Nucleus accumbens (tissue), 56 donors: ENCODE measurements at regions not wholly inside any gene's neighbourhood (a gene's known extent, or its start where the extent isn't known, plus 50 kb on each side); places are given as distances from the start of the nearest gene placed in this dataset.

Experiments
- DNase-seq, 56 donors: peaks; one replicate each; lab custom pipeline; 2025; lab: John Stamatoyannopoulos, UW

- no peak for DNase-seq
Observed at GRCh38 chr9:115169003-115169402, 51.0 kb upstream of the TNC start.

DNA sequence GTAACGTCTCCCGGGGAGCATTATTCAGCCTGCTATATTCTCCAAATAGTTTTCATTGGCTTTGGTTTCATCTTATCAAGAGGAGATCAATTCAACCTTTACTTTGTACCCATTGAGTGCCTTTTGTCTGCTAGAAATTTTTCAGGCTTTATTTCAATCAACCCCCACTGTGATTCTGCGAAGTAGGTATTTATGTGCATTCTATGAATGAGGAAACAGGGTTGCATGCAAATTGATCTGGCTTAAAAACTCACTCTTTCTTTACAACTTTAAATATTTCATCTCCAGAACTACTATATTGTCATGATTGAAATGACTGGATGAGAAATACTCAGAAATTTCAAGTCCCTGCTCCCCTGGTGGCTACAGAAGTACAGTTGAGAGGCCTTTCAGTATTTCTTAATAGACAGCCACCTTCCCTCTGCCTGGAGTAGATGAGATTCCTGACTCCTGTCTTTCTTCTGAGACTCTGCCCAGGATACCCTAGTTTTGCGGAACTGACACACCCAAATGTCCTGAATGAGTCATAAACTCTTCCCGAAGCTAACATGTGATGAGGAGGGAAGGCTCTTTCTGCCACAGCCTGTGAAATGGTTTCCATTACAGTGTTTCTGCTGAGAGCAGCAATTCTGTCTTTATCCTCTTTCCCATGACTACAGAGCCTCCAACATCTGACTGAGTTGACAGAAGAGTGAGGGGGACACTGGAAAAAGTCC, 52.6 kb upstream of the TNC start:
- no peak for DNase-seq

GRCh38 chr9:115171921-115172388, 54.0 kb upstream of the TNC start:
- DNase-seq, result no peak

DNA sequence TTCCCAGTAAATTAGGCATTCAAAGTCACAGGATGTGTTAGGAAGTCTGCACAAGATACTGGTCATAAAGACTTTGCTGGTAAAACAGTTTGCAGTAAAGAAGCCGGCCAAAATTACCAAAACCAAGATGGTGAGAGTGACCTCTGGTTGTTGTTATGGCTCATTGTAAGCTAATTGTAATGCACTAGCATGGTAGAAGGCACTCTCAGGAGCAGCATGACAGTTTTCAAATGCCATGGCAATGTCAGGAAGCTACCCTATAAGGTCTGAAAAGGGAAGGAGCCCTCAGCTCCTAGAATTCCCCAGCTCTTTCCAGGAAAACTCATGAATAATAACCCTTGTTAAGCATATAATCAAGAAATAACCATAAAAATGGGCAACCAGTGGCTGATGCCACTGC, 64.3 kb upstream of the TNC start:
- no peak for DNase-seq

DNA sequence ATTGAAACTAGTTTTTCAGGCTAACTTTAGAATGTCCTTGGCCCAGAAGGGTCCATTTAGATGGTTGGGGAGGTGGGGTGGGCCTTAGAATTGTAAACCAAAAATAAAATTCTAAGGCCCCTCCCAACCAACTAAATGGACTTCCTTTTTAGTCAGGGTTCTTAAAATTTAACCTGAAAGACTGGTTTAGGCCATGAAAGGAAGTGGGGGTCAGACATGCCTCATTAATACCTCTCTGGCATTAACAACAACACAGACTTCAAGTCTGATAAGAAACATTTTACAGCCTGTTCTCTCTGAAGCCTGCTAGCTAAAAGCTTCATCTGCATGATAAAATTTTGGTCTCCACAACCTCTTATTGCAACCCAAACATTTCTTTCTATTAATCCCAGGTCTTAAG, 65.5 kb upstream of the TNC start:
- DNase-seq, result no peak

DNA sequence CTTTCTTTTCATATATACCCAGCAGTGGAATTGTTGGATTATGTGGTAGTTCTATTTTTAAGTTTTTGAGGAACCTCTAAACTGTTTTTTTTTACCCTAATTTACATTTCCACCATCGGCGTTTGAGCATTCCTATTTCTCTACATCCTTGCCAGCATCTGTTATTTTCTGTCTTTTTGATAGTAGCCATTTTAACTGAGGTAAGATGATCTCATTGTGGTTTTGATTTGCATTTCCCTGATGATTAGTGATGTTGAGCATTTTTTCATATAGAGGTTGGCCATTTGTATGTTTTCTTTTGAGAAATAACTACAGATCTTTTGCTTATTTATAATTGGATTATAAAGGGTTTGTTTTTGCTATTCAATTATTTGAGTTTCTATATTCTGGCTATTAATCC, 71.7 kb upstream of the TNC start:
- no peak for DNase-seq

DNA sequence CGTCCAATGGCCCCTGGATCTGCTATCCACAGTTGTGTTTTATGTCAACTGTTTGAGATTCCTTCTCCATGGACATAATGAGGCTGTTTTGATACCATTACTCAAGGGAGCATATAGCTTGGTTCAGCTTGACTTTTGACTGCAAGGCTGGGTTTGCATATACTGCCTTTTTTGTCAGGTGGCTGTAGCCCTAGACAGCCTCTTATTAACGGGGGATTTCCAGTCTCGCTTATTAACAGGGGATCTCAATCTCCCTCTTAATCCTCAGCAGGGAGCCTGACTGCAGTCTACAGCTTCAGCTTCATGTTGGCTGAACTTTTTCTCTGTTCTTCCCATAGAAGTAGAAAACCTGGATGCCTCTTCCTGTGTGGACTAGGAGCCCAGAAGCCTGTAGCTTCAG, 73.7 kb upstream of the TNC start:
- DNase-seq, result no peak

- DNase-seq, result peak in 1 of 56 donors; percentile 2
Observed at GRCh38 chr9:115192280-115192679, 74.3 kb upstream of the TNC start.

- no peak for DNase-seq
Observed at GRCh38 chr9:115192835-115193525, 75.0 kb upstream of the TNC start.

DNA sequence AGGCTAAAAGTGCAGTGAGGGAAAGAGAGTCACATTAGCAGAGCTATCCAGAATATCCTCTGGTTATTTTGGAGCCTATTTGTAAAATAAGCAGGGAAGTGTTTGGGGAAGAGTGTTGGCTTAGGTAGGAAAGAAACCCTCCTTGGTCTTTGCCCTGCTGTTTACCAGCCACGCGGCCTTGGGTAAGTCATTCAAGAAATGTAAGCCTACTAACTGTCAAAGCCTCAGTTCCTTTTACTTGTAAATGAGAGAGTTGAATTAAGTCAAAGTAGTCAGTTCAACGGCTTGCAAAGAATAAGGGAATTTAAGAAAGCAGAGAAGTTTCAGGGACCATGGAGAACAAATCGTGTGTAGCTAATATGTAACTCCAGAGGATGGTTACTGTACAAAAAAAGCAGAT, 75.8 kb upstream of the TNC start:
- no peak for DNase-seq

DNA sequence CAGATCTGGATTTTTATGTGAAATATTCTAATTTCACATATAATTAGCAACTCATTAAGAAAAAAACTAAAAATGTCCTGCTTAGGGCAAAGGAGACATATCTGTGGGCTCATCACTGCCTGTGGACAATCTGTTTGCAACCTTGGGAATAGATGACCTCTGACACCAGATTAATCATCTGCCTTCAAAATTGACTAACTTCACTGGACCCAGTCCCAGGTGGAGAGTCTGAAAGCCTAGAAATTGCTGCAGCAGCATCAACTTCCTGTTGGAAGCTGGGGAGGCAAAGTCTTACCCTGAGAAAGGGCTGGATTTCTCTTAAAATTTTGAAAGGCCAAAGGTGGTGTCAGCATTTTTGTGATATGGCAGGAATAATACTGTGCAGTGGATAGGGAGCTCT, 76.3 kb upstream of the TNC start:
- no peak for DNase-seq

DNA sequence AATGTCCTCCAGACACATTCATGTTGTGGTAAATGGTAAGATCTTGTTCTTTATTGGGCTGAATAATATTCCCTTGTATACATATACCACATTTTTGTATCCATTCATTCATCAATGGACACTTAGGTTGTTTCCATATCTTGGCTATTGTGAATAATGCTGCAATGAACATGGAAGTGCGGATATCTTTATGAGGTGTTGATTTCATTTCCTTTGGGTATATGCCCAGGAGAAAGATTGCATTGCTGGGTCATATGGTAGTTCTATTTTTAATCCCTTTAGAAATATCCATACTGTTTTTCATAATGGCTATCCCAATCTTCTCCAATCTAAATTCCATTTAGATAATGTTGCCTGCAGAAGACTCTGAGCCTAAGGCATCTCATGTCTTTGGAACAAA, 78.0 kb upstream of the TNC start:
- no peak for DNase-seq

GRCh38 chr9:115196919-115197318, 79.0 kb upstream of the TNC start:
- DNase-seq, result no peak

DNA sequence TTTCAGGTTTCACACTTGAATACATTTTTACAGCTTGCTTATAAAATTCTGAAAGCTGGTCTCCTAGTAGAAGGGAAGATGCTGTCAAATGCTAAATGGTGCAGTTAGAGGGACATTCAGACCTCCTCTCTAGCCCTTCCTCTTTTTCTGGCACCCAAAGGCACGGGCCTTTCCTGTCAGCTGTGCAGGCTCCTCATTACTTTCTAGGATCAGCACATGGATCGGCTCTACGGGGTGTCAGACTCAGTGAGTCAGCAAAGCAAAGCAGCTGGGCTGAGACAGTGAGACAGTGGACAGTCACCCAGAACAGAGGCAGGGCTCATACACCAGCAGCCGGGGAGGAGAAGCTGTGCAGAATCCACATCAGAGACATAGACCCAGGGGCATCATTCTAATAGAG, 80.0 kb upstream of the TNC start:
- DNase-seq, result peak in 3 of 56 donors; percentile 10 to 12 (median 12)

DNA sequence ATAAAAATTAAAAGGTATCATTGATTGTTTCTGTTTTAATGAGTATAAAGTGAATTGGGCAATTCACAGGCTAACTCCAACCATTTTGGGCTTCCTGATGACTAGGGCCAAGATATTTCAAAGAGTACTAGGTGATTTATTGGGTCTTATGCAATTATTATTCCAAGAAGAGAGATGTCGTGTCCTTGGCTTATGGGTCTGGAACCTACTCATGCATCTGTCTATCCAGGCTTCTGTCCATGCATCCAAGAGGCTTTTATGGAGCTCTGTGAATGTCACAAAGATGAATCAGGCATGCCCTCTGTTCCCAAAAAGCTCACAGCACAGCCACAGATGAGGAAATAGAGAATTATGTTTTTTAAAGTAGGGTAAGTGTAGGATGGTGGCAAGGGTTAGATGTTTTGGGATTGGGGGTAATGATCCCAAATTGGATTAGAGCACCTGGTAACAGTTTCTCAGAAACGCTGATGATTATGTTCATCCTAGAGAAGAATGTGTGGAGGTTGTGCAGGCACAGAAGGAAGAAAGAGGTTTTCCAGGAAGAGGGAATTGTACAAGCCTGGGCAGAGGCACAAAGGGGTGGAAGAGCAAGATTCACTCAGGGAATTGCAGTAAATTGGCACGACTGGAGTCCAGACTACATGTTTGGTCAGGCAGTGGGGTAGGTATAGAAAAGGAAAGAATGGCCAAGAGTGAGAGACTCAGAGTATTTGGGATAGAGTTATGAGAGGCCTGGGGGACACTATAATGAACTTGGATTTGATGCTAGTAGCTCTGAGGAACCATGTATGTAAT, 83.0 kb upstream of the TNC start:
- DNase-seq, result no peak

DNA sequence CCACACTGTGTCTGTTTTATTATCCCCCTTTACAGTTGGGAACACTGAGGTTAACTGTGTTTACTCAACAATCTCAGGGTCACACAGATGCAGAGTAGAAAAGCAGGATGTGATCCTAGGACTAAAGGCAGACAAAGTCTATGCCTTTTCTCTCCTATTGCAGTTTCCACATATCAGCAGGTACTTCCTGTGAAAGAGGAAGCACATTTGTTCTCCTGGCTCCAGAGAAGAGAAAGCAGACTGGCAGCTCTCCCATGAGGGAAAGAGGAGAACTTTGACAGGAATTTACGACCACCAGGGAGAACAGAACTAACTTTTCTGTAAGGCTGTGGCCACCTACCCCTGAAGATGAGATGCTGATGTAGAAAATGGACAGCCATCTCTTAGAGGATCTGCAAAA, 84.2 kb upstream of the TNC start:
- no peak for DNase-seq

GRCh38 chr9:115202960-115203751, 85.2 kb upstream of the TNC start:
- no peak for DNase-seq

GRCh38 chr9:115204904-115205453, 87.0 kb upstream of the TNC start:
- no peak for DNase-seq

GRCh38 chr9:115207003-115207836, 89.3 kb upstream of the TNC start:
- no peak for DNase-seq
